HEK293 (cell line): ENCODE measurements at regions not wholly inside any gene's neighbourhood (a gene's known extent, or its start where the extent isn't known, plus 50 kb on each side); places are given as distances from the start of the nearest gene placed in this dataset.

Experiments
- CTCF ChIA-PET: fragments of 350-600 bp; formaldehyde crosslinking; extraction: SDS; loops from one replicate; lab custom pipeline; 2021; ENCODE audit warnings: antibody characterized with exemption; lab: Yijun Ruan, JAX
- POLR2A ChIA-PET: fragments of 300-600 bp; formaldehyde crosslinking; extraction: SDS; loops from one replicate; lab custom pipeline; 2020; ENCODE audit warnings: antibody characterized with exemption, inconsistent platforms; lab: Yijun Ruan, JAX
- H3K27ac ChIP-seq: fragments of 200-500 bp; sonication (Bioruptor generic); 2 replicates; pipeline ENCODE4 v1.5.1; 2014; ENCODE audit warnings: low read depth, low read length, control low read depth, inconsistent platforms; ENCODE audit errors: extremely low read depth
- H3K36me3 ChIP-seq, 2 experiments: fragments of 200-500 bp in 1 of 2; sonication (Bioruptor generic) in 1 of 2; 1 replicate in 1 of 2; 2 replicates in 1 of 2; pipeline ENCODE4 v1.5.1; 2014 to 2017; ENCODE audit warnings: inconsistent platforms in 2 of 2, low read length in 2 of 2; ENCODE audit not compliant: control insufficient read depth in 2 of 2, insufficient read depth in 1 of 2
- H3K4me1 ChIP-seq: fragments of 200-500 bp; sonication (Bioruptor generic); 2 replicates; pipeline ENCODE4 v1.5.1; 2014; ENCODE audit warnings: mild to moderate bottlenecking, low read length, inconsistent platforms; ENCODE audit not compliant: control insufficient read depth, insufficient read depth
- H3K4me3 ChIP-seq: 2 replicates; pipeline ENCODE4 v1.5.1; 2011; ENCODE audit warnings: low read depth, mild to moderate bottlenecking, control low read depth, low read length, moderate library complexity
- H3K9me3 ChIP-seq: fragments of 200-500 bp; sonication (Bioruptor generic); 2 replicates; pipeline ENCODE4 v1.5.1; 2014; ENCODE audit warnings: low read depth, low read length, inconsistent platforms; ENCODE audit not compliant: control insufficient read depth, insufficient read depth
- ATF2 ChIP-seq: fragments of 450-650 bp; formaldehyde crosslinking; IDR thresholded peaks from 2 replicates; pipeline ENCODE4 v1.5.1; 2016; ENCODE audit warnings: missing biosample characterization, missing genetic modification characterization, low read depth
- BCL6B ChIP-seq: fragments of 450-650 bp; formaldehyde crosslinking; IDR thresholded peaks from 2 replicates; pipeline ENCODE4 v1.5.1; 2017; ENCODE audit warnings: missing biosample characterization, missing genetic modification characterization
- HOXC10 ChIP-seq: sonication (generic); formaldehyde crosslinking; IDR thresholded peaks from 2 replicates; pipeline ENCODE4 v1.8.1; 2023; ENCODE audit warnings: mild to moderate bottlenecking, missing genetic modification reagents
- KLF16 ChIP-seq: fragments of 450-650 bp; formaldehyde crosslinking; IDR thresholded peaks from 2 replicates; pipeline ENCODE4 v1.5.1; 2017; ENCODE audit warnings: missing biosample characterization, missing genetic modification characterization
- PRDM10 ChIP-seq: fragments of 450-650 bp; formaldehyde crosslinking; IDR thresholded peaks from 2 replicates; pipeline ENCODE4 v1.5.1; 2016; ENCODE audit warnings: missing biosample characterization, missing genetic modification characterization
- SALL2 ChIP-seq: fragments of 450-650 bp; formaldehyde crosslinking; IDR thresholded peaks from 2 replicates; pipeline ENCODE4 v1.5.0; 2017; ENCODE audit warnings: missing biosample characterization, mild to moderate bottlenecking, missing genetic modification characterization, borderline replicate concordance
- SP2 ChIP-seq: fragments of 450-650 bp; formaldehyde crosslinking; IDR thresholded peaks from 2 replicates; pipeline ENCODE4 v1.5.1; 2016; ENCODE audit warnings: missing biosample characterization, missing genetic modification characterization
- TSHZ1 ChIP-seq: fragments of 450-650 bp; formaldehyde crosslinking; IDR thresholded peaks from 2 replicates; pipeline ENCODE4 v1.5.1; 2016; ENCODE audit warnings: missing biosample characterization, missing genetic modification characterization, borderline replicate concordance
- ZEB2 ChIP-seq: fragments of 450-650 bp; formaldehyde crosslinking; IDR thresholded peaks from 2 replicates; pipeline ENCODE4 v1.5.1; 2016; ENCODE audit warnings: missing biosample characterization, missing genetic modification characterization
- ZIC2 ChIP-seq: fragments of 450-650 bp; formaldehyde crosslinking; IDR thresholded peaks from 2 replicates; pipeline ENCODE4 v1.5.1; 2016; ENCODE audit warnings: missing biosample characterization, missing genetic modification characterization
- ZNF112 ChIP-seq: fragments of 450-650 bp; formaldehyde crosslinking; IDR thresholded peaks from 2 replicates; pipeline ENCODE4 v1.5.0; 2017; ENCODE audit warnings: missing biosample characterization, missing genetic modification characterization
- ZNF221 ChIP-seq: fragments of 450-650 bp; formaldehyde crosslinking; IDR thresholded peaks from 2 replicates; pipeline ENCODE4 v1.5.1; 2017; ENCODE audit warnings: missing biosample characterization, missing genetic modification characterization, borderline replicate concordance
- ZNF274 ChIP-seq, 2 experiments: fragments of 200-500 bp in 1 of 2; fragments of 450-650 bp in 1 of 2; sonication (Bioruptor generic) in 1 of 2; formaldehyde crosslinking in 1 of 2; IDR thresholded peaks; 2 replicates each; pipeline versions ENCODE4 v1.5.1 to v1.6.1; 2014 to 2016; ENCODE audit warnings: borderline replicate concordance in 1 of 2, inconsistent platforms in 1 of 2, low read length in 1 of 2, missing biosample characterization in 1 of 2, missing genetic modification characterization in 1 of 2
- ZNF292 ChIP-seq: fragments of 450-650 bp; formaldehyde crosslinking; IDR thresholded peaks from 2 replicates; pipeline ENCODE4 v1.5.1; 2016; ENCODE audit warnings: low read depth, missing biosample characterization, missing genetic modification characterization, borderline replicate concordance
- ZNF335 ChIP-seq: fragments of 450-650 bp; formaldehyde crosslinking; conservative IDR thresholded peaks from 2 replicates; pipeline ENCODE4 v1.5.1; 2016; ENCODE audit warnings: missing biosample characterization, missing genetic modification characterization
- ZNF350 ChIP-seq: fragments of 450-650 bp; formaldehyde crosslinking; IDR thresholded peaks from 2 replicates; pipeline ENCODE4 v1.5.0; 2017; ENCODE audit warnings: missing biosample characterization, mild to moderate bottlenecking, missing genetic modification characterization
- ZNF366 ChIP-seq: fragments of 450-650 bp; formaldehyde crosslinking; conservative IDR thresholded peaks from 2 replicates; pipeline ENCODE4 v1.5.1; 2016; ENCODE audit warnings: missing biosample characterization, missing genetic modification characterization
- ZNF426 ChIP-seq: fragments of 450-650 bp; formaldehyde crosslinking; IDR thresholded peaks from 2 replicates; pipeline ENCODE4 v1.5.1; 2017; ENCODE audit warnings: missing biosample characterization, missing genetic modification characterization, mild to moderate bottlenecking, inconsistent platforms, moderate library complexity
- ZNF544 ChIP-seq: fragments of 450-650 bp; formaldehyde crosslinking; IDR thresholded peaks from 2 replicates; pipeline ENCODE4 v1.5.0; 2017; ENCODE audit warnings: missing biosample characterization, missing genetic modification characterization
- ZNF549 ChIP-seq: fragments of 450-650 bp; IDR thresholded peaks from 2 replicates; pipeline ENCODE4 v1.5.1; 2018; ENCODE audit warnings: missing biosample characterization, missing genetic modification characterization, mild to moderate bottlenecking, inconsistent platforms, moderate library complexity
- ZNF660 ChIP-seq: fragments of 450-650 bp; IDR thresholded peaks from 2 replicates; pipeline ENCODE4 v1.5.1; 2018; ENCODE audit warnings: missing biosample characterization, mild to moderate bottlenecking, missing genetic modification characterization
- ZNF670 ChIP-seq: fragments of 450-650 bp; formaldehyde crosslinking; IDR thresholded peaks from 2 replicates; pipeline ENCODE4 v1.5.1; 2016; ENCODE audit warnings: missing biosample characterization, missing genetic modification characterization, low read depth
- ZNF792 ChIP-seq: fragments of 450-650 bp; formaldehyde crosslinking; IDR thresholded peaks from 2 replicates; pipeline ENCODE4 v1.5.1; 2016; ENCODE audit warnings: missing biosample characterization, missing genetic modification characterization
- ZNF830 ChIP-seq: fragments of 450-650 bp; IDR thresholded peaks from 2 replicates; pipeline ENCODE4 v1.5.0; 2018; ENCODE audit warnings: missing biosample characterization, missing genetic modification characterization, low read depth, mild to moderate bottlenecking, moderate library complexity
- ZNF837 ChIP-seq: fragments of 450-650 bp; formaldehyde crosslinking; IDR thresholded peaks from 2 replicates; pipeline ENCODE4 v1.5.1; 2016; ENCODE audit warnings: missing biosample characterization, missing genetic modification characterization
- ZSCAN30 ChIP-seq: fragments of 450-650 bp; IDR thresholded peaks from 2 replicates; pipeline ENCODE4 v1.5.1; 2018; ENCODE audit warnings: missing biosample characterization, mild to moderate bottlenecking, missing genetic modification characterization, moderate library complexity

GRCh38 chr12:63298386-63298930, 147.5 kb upstream of the AVPR1A start:
- no peak overlapping the region for H3K4me3 ChIP-seq
- H3K4me1 ChIP-seq = no peaks in the 10 kb centered on the region; the same call in 1 of the 2 replicates
- ChIA-PET CTCF (no interaction called here), POLR2A (no interaction called here)
- no peak overlapping the region for H3K27ac ChIP-seq
- TF ChIP-seq ZNF350 (tag by site-specific recombination) = no peak
- TF ChIP-seq ZNF549 (tag by site-specific recombination) = no peak
- no peak for TF ChIP-seq ZNF670 (tag by site-specific recombination)
- no peak for TF ChIP-seq ZNF837 (tag by site-specific recombination)
- no peak for TF ChIP-seq SP2 (tag by site-specific recombination)
- TF ChIP-seq ZNF830 = no peak
- TF ChIP-seq PRDM10 (tag by site-specific recombination) = no peak
- TF ChIP-seq ZNF544 = no peak
- no peak for TF ChIP-seq ZSCAN30 (tag by site-specific recombination)
- no peak for TF ChIP-seq ZNF366 (tag by site-specific recombination)
- no peak for TF ChIP-seq ZEB2 (tag by site-specific recombination)
- no peak for TF ChIP-seq SALL2 (tag by site-specific recombination)
- no peaks in the 10 kb centered on the region for H3K36me3 ChIP-seq
- H3K9me3 ChIP-seq = no peaks in the 10 kb centered on the region

- H3K36me3 ChIP-seq = no peaks in the 10 kb centered on the region
- no peak for TF ChIP-seq ZNF221 (tag by site-specific recombination)
- no peak for TF ChIP-seq TSHZ1
- no peak for TF ChIP-seq ZNF112
- no peak for TF ChIP-seq HOXC10 (CRISPR knock-in tag)
- no peak for TF ChIP-seq KLF16
- TF ChIP-seq ZNF792 (tag by site-specific recombination) = no peak
- no peak for TF ChIP-seq ZNF426 (tag by site-specific recombination)
- TF ChIP-seq ZNF292 (tag by site-specific recombination) = no peak
- TF ChIP-seq ATF2 (tag by site-specific recombination) = no peak
- no peak for TF ChIP-seq ZNF830
- 0 out of 2 replicates have a peak, but pooled peaks have one; percentile 21 for TF ChIP-seq ZNF660 (tag by site-specific recombination)
- peak; percentile 82 for TF ChIP-seq BCL6B (tag by site-specific recombination)
- TF ChIP-seq ZNF335 = peak; percentile 47; the same call in 1 of the 2 replicates
- no peak for TF ChIP-seq ZIC2 (tag by site-specific recombination)
- TF ChIP-seq ZNF274 (IDR thresholded peaks at IDR 0.05; ENCODE audit: low read length) = no peak
- TF ChIP-seq ZNF274 (tag by site-specific recombination; IDR thresholded peaks at IDR 0.05; ENCODE audit: borderline replicate concordance) = no peak
Observed at GRCh38 chr12:63294327-63294632, 143.3 kb upstream of the AVPR1A start.

More at GRCh38 chr12:63294327-63294632, 143.3 kb upstream of the AVPR1A start:
- CTCF ChIA-PET = interaction anchor here (1.0 kb wide), 1 partner anchor 46 kb away, joined by 3 read pairs; no protein-coding TSS in a partner anchor
- H3K4me1 ChIP-seq = no peaks in the 10 kb centered on the region; the same call in 1 of the 2 replicates
- POLR2A ChIA-PET = no interaction called here
- H3K27ac ChIP-seq = no peak overlapping the region
- H3K4me3 ChIP-seq = no peak overlapping the region
- H3K9me3 ChIP-seq = no peaks in the 10 kb centered on the region
